PFSK-1 (cell line): ENCODE measurements at regions not wholly inside any gene's neighbourhood (a gene's known extent, or its start where the extent isn't known, plus 50 kb on each side); places are given as distances from the start of the nearest gene placed in this dataset.

ENCODE experiments used
- POLR2AphosphoS5 ChIP-seq: IDR thresholded peaks from 2 replicates; pipeline ENCODE4 v1.6.1; 2012; ENCODE audit warnings: low read depth, mild to moderate bottlenecking, control low read depth, low read length, moderate library complexity
- REST ChIP-seq, 2 experiments: IDR thresholded peaks; 2 replicates each; pipeline versions ENCODE4 v1.6.1 to v1.8.0; 2011 to 2012; ENCODE audit warnings: low read depth in 2 of 2, low read length in 2 of 2, control low read depth in 1 of 2, inconsistent platforms in 1 of 2, mild to moderate bottlenecking in 1 of 2, moderate library complexity in 1 of 2; ENCODE audit not compliant: insufficient read depth in 1 of 2
- TAF1 ChIP-seq: IDR thresholded peaks from 2 replicates; pipeline ENCODE4 v1.6.1; 2012; ENCODE audit warnings: low read length, control low read depth, borderline replicate concordance; ENCODE audit not compliant: insufficient read depth

GRCh38 chr3:79881431-79881830, 113.6 kb upstream of the ROBO1 start:
- TF ChIP-seq POLR2AphosphoS5 (no peak), REST (IDR thresholded peaks at IDR 0.05; ENCODE audit: insufficient read depth in 1 of 2, low read depth in 2 of 2, low read length in 2 of 2) (no peak), TAF1 (no peak)
